CD4-positive, CD25-positive, alpha-beta regulatory T cell (primary cell): ENCODE measurements at regions not wholly inside any gene's neighbourhood (a gene's known extent, or its start where the extent isn't known, plus 50 kb on each side); places are given as distances from the start of the nearest gene placed in this dataset.

Experiments
- ATAC-seq, 2 donors: fragments of 150-1000 bp; cut with Tn5 transposase; one replicate each; pipeline ENCODE4 v1.10.0; 2021; ENCODE audit warnings: low read depth in 2 of 2, moderate number of reproducible peaks in 2 of 2, moderate library complexity in 1 of 2
- DNase-seq, 3 donors: peaks; one replicate each; pipeline versions ENCODE4 v3.0.0 to v3.0.0-alpha.2; 2012 to 2022; ENCODE audit warnings: mixed read lengths in 1 of 3
- H3K27ac ChIP-seq: one replicate; pipeline ENCODE4 v1.7.0; 2013; ENCODE audit warnings: mild to moderate bottlenecking, low read length; ENCODE audit not compliant: insufficient read depth, poor library complexity, severe bottlenecking
- H3K27me3 ChIP-seq: one replicate; pipeline ENCODE4 v1.7.0; 2013; ENCODE audit warnings: low read length; ENCODE audit not compliant: control insufficient read depth, insufficient read depth
- H3K36me3 ChIP-seq: one replicate; pipeline ENCODE4 v1.7.0; 2013; ENCODE audit warnings: mild to moderate bottlenecking, low read length, moderate library complexity; ENCODE audit not compliant: control insufficient read depth, insufficient read depth
- H3K4me1 ChIP-seq: 2 replicates; pipeline ENCODE4 v1.7.0; 2013; ENCODE audit warnings: mild to moderate bottlenecking, low read length; ENCODE audit not compliant: insufficient read depth, control insufficient read depth, poor library complexity, severe bottlenecking
- H3K4me3 ChIP-seq: one replicate; pipeline ENCODE4 v1.7.0; 2013; ENCODE audit warnings: low read depth, mild to moderate bottlenecking, low read length, moderate library complexity
- H3K9me3 ChIP-seq, 2 experiments: 1 replicate in 1 of 2; 2 replicates in 1 of 2; pipeline ENCODE4 v1.7.0; 2013; ENCODE audit warnings: low read length in 2 of 2, mild to moderate bottlenecking in 1 of 2, moderate library complexity in 1 of 2; ENCODE audit not compliant: control insufficient read depth in 2 of 2
- H3K27ac Mint-ChIP-seq, 3 donors: one replicate each; pipeline ENCODE4 v1.8.0; 2020 to 2022; ENCODE audit warnings: mild to moderate bottlenecking in 3 of 3, mixed read lengths in 3 of 3, moderate library complexity in 2 of 3
- H3K27me3 Mint-ChIP-seq: one replicate; pipeline ENCODE4 v1.8.0; 2022; ENCODE audit warnings: mild to moderate bottlenecking, mixed read lengths
- H3K36me3 Mint-ChIP-seq: one replicate; pipeline ENCODE4 v1.8.0; 2020; ENCODE audit warnings: mixed read lengths
- H3K4me1 Mint-ChIP-seq, 4 donors: one replicate each; pipeline ENCODE4 v1.8.0; 2020 to 2022; ENCODE audit warnings: mixed read lengths in 4 of 4, mild to moderate bottlenecking in 1 of 4
- H3K4me3 Mint-ChIP-seq, 4 donors: one replicate each; pipeline ENCODE4 v1.8.0; 2020 to 2022; ENCODE audit warnings: mild to moderate bottlenecking in 4 of 4, mixed read lengths in 4 of 4, moderate library complexity in 3 of 4
- H3K9me3 Mint-ChIP-seq, 7 donors: one replicate each; pipeline ENCODE4 v1.8.0; 2020 to 2022; ENCODE audit warnings: mixed read lengths in 7 of 7, mild to moderate bottlenecking in 3 of 7, moderate library complexity in 2 of 7

DNA sequence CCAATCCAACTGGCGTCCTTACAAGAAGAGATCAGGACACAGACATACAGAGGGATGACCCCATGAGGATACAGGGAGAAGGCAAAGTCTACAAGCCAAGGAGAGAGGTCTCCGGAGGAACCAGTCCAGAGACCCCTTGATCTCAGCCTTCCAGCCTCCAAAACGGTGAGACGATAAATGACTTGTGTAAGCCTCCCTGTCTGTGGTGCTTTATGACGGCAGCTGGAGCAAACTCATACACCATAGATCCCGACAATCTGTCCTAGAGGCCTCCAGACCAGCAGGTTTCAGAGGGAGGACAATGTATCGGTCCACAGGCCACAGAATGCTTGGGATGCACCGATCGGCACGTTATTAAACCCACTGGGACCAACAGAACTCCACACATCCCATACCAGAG is 383.3 kb downstream of the SHANK2 start:
- H3K4me1 Mint-ChIP-seq = no peaks in the 10 kb centered on the region
- DNase-seq = no peak
- no peak overlapping the region for H3K27ac Mint-ChIP-seq
- H3K9me3 Mint-ChIP-seq = peaks cover 0 to under 1% (median 0%) of the 10 kb centered on the region in 7 donors
- no peak for ATAC-seq
- H3K36me3 Mint-ChIP-seq = no peaks in the 10 kb centered on the region
- no peaks in the 10 kb centered on the region for H3K4me1 ChIP-seq
- no peak overlapping the region for H3K4me3 ChIP-seq
- H3K9me3 ChIP-seq = no peaks in the 10 kb centered on the region
- H3K4me3 Mint-ChIP-seq = no peak overlapping the region
- no peak overlapping the region for H3K27ac ChIP-seq
- no peaks in the 10 kb centered on the region for H3K36me3 ChIP-seq
- H3K27me3 Mint-ChIP-seq = peaks cover 6% of the 10 kb centered on the region
- H3K27me3 ChIP-seq = no peaks in the 10 kb centered on the region

GRCh38 chr11:70871881-70872280 is 380.5 kb downstream of the SHANK2 start:
- H3K4me1 ChIP-seq = no peaks in the 10 kb centered on the region
- ATAC-seq (no peak), DNase-seq (no peak)
- Mint-ChIP-seq H3K4me3 (no peak overlapping the region), H3K27me3 (peaks cover 6% of the 10 kb centered on the region), H3K9me3 (no peaks in the 10 kb centered on the region), H3K36me3 (no peaks in the 10 kb centered on the region), H3K4me1 (no peaks in the 10 kb centered on the region), H3K27ac (no peak overlapping the region)
- no peaks in the 10 kb centered on the region for H3K27me3 ChIP-seq
- H3K27ac ChIP-seq = no peak overlapping the region
- no peak overlapping the region for H3K4me3 ChIP-seq
- no peaks in the 10 kb centered on the region for H3K36me3 ChIP-seq
- H3K9me3 ChIP-seq = no peaks in the 10 kb centered on the region

DNA sequence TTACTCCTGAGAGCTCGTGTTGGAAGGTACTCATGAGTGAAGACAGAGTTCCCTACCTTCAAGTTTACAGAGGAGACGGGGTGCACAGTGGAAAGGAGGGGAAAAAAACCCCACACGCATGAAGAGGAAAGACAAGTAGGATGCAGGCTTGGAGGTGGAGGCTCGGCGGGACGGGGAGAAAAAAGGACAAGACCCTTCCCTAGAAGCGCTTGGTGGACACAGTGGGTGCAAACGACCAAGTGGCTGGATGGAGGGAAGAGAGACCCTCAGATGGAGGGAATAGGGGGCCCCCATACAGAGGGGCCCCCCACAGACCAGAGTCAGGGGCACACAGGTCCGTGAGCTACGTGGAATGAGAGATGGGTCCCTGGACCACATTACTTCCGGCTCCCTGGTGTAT is 380.1 kb downstream of the SHANK2 start:
- Histone ChIP-seq H3K27ac (no peak overlapping the region), H3K4me3 (no peak overlapping the region), H3K36me3 (no peaks in the 10 kb centered on the region), H3K4me1 (no peaks in the 10 kb centered on the region), H3K9me3 (no peaks in the 10 kb centered on the region), H3K27me3 (no peaks in the 10 kb centered on the region)
- no peaks in the 10 kb centered on the region for H3K4me1 Mint-ChIP-seq
- peaks cover 6% of the 10 kb centered on the region for H3K27me3 Mint-ChIP-seq
- DNase-seq = no peak
- ATAC-seq = no peak
- H3K27ac Mint-ChIP-seq = no peak overlapping the region
- H3K36me3 Mint-ChIP-seq = no peaks in the 10 kb centered on the region
- H3K4me3 Mint-ChIP-seq = no peak overlapping the region
- H3K9me3 Mint-ChIP-seq = no peaks in the 10 kb centered on the region

DNA sequence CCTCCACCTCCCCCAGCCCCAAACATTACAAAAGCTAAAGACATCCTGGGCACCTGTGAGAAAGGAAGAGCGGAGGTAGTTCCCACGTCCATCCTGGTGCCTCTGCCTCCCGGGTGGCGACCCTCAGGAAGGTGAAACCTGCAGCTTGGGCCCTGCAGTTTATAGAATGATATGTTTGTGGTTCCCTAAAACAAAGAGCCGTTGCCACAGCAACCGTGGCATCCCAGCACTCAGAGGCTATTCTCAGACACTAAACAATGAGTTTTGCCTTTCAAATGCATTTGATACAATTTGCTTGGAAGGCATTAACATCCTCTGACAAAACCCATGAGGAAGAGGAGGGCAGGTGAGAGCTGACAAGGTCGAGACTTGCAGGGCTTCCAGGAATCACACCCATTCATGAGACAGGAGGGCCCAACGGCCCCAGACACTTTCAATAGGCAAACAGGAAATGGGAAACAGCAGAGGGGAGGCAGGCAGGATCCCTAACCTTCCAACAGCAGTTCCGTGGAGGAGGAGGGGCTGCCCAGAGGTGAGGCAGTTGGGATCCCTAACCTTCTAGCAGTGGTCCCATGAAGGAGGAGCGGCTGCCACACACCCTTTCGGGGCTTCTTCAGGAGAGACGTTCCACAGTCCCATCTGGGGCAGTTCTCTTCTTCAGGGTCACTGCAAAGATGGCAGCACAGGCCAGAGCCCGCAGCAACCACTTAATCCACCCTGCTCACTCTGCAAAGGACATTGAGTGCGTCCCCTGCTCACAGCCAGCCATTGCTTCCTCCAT is 379.2 kb downstream of the SHANK2 start:
- H3K9me3 Mint-ChIP-seq = no peaks in the 10 kb centered on the region
- peaks cover 6% of the 10 kb centered on the region for H3K27me3 Mint-ChIP-seq
- no peaks in the 10 kb centered on the region for H3K36me3 ChIP-seq
- H3K4me1 Mint-ChIP-seq = no peaks in the 10 kb centered on the region
- H3K9me3 ChIP-seq = no peaks in the 10 kb centered on the region
- H3K4me1 ChIP-seq = no peaks in the 10 kb centered on the region
- H3K36me3 Mint-ChIP-seq = no peaks in the 10 kb centered on the region
- H3K27me3 ChIP-seq = no peaks in the 10 kb centered on the region
- no peak overlapping the region for H3K27ac ChIP-seq
- H3K27ac Mint-ChIP-seq = no peak overlapping the region
- H3K4me3 Mint-ChIP-seq = no peak overlapping the region
- H3K4me3 ChIP-seq = no peak overlapping the region
- ATAC-seq (no peak), DNase-seq (no peak)

- H3K27me3 ChIP-seq = no peaks in the 10 kb centered on the region
- no peak overlapping the region for H3K27ac ChIP-seq
- no peak for DNase-seq
- no peaks in the 10 kb centered on the region for H3K9me3 Mint-ChIP-seq
- H3K27ac Mint-ChIP-seq = no peak overlapping the region
- H3K27me3 Mint-ChIP-seq = peaks cover 6% of the 10 kb centered on the region
- H3K4me3 ChIP-seq = no peak overlapping the region
- no peak overlapping the region for H3K4me3 Mint-ChIP-seq
- no peaks in the 10 kb centered on the region for H3K4me1 Mint-ChIP-seq
- H3K4me1 ChIP-seq = no peaks in the 10 kb centered on the region
- no peaks in the 10 kb centered on the region for H3K36me3 Mint-ChIP-seq
- H3K36me3 ChIP-seq = no peaks in the 10 kb centered on the region
- no peak for ATAC-seq
- no peaks in the 10 kb centered on the region for H3K9me3 ChIP-seq
Observed at GRCh38 chr11:70873736-70874412, 378.5 kb downstream of the SHANK2 start.

DNA sequence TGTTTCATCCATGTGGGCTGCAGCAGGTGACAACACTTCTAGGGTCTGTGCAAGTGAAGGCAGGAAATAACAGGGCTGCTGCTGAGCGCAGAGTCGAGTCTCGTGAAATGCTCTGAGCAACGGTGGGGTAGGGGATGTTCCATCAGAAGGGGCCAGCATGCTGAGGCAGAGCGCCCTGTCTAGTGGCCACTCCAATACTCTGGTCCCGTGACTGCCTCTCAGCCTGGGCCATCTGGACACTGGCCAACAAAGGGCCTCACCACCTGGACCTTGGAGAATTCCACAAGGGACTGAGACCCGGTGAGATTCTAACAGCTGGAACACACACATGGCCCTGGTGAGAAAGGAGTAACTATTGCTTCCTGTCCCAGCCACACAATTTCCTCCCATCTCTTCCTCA is 375.7 kb downstream of the SHANK2 start:
- Mint-ChIP-seq H3K27me3 (no peaks in the 10 kb centered on the region), H3K27ac (no peak overlapping the region)

DNA sequence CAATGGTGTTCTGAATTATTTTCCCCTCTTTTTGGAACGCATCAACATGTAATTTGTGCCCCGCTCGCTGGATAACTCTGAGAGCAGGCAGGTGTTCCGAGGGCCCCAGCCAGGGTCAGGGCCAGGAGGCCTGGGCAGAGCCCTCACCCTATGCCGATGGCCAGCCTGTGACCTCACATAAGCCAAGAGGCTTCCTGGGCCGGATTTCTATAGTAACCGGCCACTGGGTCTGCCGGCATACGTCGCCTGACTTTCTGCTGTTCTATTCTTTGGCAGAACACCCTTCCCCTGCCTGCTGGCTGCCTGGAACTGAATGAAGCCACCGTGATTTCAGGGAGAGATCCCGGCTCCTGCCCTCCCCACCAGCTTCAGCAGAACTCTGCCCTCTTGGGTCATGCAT is 375.2 kb downstream of the SHANK2 start:
- no peaks in the 10 kb centered on the region for H3K36me3 ChIP-seq
- H3K27ac Mint-ChIP-seq = no peak overlapping the region
- no peaks in the 10 kb centered on the region for H3K9me3 Mint-ChIP-seq
- ATAC-seq = no peak
- H3K36me3 Mint-ChIP-seq = no peaks in the 10 kb centered on the region
- no peaks in the 10 kb centered on the region for H3K4me1 ChIP-seq
- H3K27me3 Mint-ChIP-seq = no peaks in the 10 kb centered on the region
- DNase-seq = no peak
- no peak overlapping the region for H3K4me3 Mint-ChIP-seq
- no peak overlapping the region for H3K27ac ChIP-seq
- no peaks in the 10 kb centered on the region for H3K4me1 Mint-ChIP-seq
- H3K4me3 ChIP-seq = no peak overlapping the region
- no peaks in the 10 kb centered on the region for H3K27me3 ChIP-seq
- no peaks in the 10 kb centered on the region for H3K9me3 ChIP-seq

More for the DNA sequence above, 375.7 kb downstream of the SHANK2 start:
- no peaks in the 10 kb centered on the region for H3K36me3 ChIP-seq
- H3K27me3 ChIP-seq = no peaks in the 10 kb centered on the region
- Mint-ChIP-seq H3K4me1 (no peaks in the 10 kb centered on the region), H3K9me3 (no peaks in the 10 kb centered on the region), H3K36me3 (no peaks in the 10 kb centered on the region), H3K4me3 (no peak overlapping the region)
- no peak for DNase-seq
- H3K9me3 ChIP-seq = no peaks in the 10 kb centered on the region
- H3K4me3 ChIP-seq = no peak overlapping the region
- H3K4me1 ChIP-seq = no peaks in the 10 kb centered on the region
- ATAC-seq = no peak
- H3K27ac ChIP-seq = no peak overlapping the region

DNA sequence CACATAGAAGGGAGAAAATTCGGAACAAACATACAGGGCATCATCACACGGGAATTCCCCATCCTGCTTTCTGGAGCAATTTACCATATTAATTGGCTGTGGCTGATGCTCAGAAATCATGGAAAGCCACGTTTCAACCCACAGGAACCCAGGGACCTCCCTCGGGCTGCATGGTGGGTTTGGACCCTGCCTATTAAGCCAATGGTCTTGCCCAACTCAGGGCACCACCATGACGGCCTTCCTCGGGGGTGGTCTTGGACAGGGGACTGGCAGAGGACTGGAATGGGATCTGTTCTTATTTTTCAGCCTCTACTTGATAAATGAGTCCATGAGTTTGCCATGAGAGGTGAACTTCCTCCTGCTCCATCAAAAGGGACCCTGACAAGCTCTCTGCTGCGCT is 374.0 kb downstream of the SHANK2 start:
- no peaks in the 10 kb centered on the region for H3K9me3 ChIP-seq
- no peaks in the 10 kb centered on the region for H3K27me3 ChIP-seq
- Mint-ChIP-seq H3K27ac (no peak overlapping the region), H3K36me3 (no peaks in the 10 kb centered on the region), H3K4me3 (no peak overlapping the region), H3K9me3 (peaks cover 0 to 1% (median 0%) of the 10 kb centered on the region in 7 donors), H3K27me3 (no peaks in the 10 kb centered on the region), H3K4me1 (no peaks in the 10 kb centered on the region)
- H3K36me3 ChIP-seq = no peaks in the 10 kb centered on the region
- DNase-seq (no peak), ATAC-seq (no peak)
- no peak overlapping the region for H3K27ac ChIP-seq
- H3K4me1 ChIP-seq = no peaks in the 10 kb centered on the region
- H3K4me3 ChIP-seq = no peak overlapping the region
